ENCODE measurements at regions not wholly inside any gene's neighbourhood (a gene's known extent, or its start where the extent isn't known, plus 50 kb on each side); places are given as distances from the start of the nearest gene placed in this dataset.

DNA sequence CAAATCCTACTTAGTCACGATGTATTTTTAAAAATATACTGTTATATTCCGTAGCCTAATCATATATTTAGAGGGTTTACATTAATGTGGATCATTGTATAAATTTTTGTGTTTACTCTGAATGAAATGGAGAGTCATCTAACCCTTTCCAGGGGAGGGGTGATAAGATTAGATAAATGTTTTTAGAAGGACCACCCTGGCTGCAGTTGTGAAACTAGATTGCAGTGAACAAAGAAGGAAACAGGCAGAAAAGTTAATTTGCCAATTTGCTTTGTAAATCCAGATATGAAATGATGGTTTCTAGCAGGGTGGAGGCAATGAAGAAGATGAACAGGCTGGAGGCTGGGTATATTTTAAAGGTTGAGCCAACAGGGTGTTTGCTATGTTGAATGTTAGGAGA, 477.7 kb upstream of the ZMIZ1 start:
- H3K27ac ChIP-seq: no peak overlapping the region
- TF ChIP-seq, protein P1, sequence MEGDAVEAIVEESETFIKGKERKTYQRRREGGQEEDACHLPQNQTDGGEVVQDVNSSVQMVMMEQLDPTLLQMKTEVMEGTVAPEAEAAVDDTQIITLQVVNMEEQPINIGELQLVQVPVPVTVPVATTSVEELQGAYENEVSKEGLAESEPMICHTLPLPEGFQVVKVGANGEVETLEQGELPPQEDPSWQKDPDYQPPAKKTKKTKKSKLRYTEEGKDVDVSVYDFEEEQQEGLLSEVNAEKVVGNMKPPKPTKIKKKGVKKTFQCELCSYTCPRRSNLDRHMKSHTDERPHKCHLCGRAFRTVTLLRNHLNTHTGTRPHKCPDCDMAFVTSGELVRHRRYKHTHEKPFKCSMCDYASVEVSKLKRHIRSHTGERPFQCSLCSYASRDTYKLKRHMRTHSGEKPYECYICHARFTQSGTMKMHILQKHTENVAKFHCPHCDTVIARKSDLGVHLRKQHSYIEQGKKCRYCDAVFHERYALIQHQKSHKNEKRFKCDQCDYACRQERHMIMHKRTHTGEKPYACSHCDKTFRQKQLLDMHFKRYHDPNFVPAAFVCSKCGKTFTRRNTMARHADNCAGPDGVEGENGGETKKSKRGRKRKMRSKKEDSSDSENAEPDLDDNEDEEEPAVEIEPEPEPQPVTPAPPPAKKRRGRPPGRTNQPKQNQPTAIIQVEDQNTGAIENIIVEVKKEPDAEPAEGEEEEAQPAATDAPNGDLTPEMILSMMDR (IDR thresholded peaks at IDR 0.05): no peak
- H3K4me1 ChIP-seq: peaks cover 0 to 25% (median 19%) of the 10 kb centered on the region in 9 donors
- H3K9me3 ChIP-seq: peaks cover 0 to 9% (median 0%) of the 10 kb centered on the region in 11 donors
- no peaks in the 10 kb centered on the region for H3K27me3 ChIP-seq
- no peak overlapping the region for H3K4me3 ChIP-seq
- intact Hi-C loops (cut with DNase I): loop anchor here in 1 of 10 donors (10.0 kb wide), 1 partner anchor 604 kb away; no protein-coding TSS in a partner anchor
- H3K36me3 ChIP-seq: no peaks in the 10 kb centered on the region
- no peak for ATAC-seq
- DNase-seq: no peak
- WGBS, 2 donors: 94 to 96% methylated on average over 2 of the region's 2 CpGs

DNA sequence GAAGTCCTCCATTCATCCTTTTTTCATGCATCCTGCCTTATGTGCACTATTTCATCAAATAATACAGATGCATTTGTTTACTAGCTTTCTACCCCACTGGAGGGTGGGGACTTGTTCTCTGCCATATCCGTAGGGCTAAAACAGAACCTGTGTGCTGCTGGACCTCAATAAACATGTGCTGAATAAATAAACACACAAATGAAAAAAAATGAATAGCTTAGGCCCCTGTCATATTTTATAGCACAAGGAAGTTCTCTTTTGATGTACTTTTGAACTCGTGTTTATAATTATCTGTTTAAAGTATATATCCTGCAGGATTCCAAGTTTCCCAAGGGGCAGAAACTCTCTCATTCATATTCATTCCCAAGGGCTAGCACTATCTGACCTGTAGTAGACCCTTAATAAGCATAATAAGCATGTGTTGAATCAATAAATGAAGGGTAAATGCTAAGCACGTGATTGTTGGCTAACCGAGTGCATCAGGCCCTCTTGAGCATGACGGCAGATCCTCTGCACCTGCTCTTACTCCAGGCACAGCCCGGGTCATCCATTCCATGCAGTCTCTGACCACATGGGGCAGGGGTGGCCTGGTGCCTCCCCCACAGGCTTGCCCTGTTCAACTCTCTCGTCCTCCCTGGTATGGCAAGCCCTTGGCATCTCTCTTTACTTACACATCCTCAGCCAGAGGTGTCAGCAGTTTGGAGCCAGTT, 474.1 kb upstream of the ZMIZ1 start:
- TF ChIP-seq, protein P1 (IDR thresholded peaks at IDR 0.05): no peak
- 46 to 54% methylated on average over 7 of the region's 7 CpGs for WGBS, 2 donors
- ATAC-seq: peak in 1 of 8 donors; percentile 56
- no peak overlapping the region for H3K27ac ChIP-seq
- H3K9me3 ChIP-seq: peaks cover 0 to 7% (median 0%) of the 10 kb centered on the region in 11 donors
- H3K4me1 ChIP-seq: peaks cover 0 to 6% (median 0%) of the 10 kb centered on the region in 9 donors
- H3K4me3 ChIP-seq: no peak overlapping the region
- intact Hi-C loops (cut with DNase I): loop anchor here in 1 of 10 donors (10.0 kb wide), 1 partner anchor 600 kb away; no protein-coding TSS in a partner anchor
- peaks cover 0 to 4% (median 0%) of the 10 kb centered on the region in 7 donors for H3K27me3 ChIP-seq
- no peaks in the 10 kb centered on the region for H3K36me3 ChIP-seq
- DNase-seq: no peak

DNA sequence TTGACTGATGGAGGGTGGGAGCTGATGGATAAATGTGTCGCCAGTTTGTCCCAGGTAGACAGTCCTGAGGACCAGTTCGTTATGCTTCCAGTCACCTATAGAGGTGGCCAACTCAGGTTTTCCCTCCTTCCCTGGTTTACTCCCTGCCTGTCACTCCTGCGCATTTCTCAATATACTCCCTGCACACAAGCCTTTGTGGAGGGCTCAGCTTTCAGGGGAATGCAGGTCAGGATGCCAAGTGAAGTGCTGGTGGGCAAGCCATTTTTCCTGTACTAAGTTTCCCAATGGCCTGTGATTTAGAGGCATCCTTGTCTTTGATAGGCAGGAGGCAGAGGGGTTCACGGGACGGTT, 473.5 kb upstream of the ZMIZ1 start:
- Histone ChIP-seq H3K27ac (no peak overlapping the region), H3K4me3 (no peak overlapping the region), H3K9me3 (peaks cover 0 to 2% (median 0%) of the 10 kb centered on the region in 11 donors), H3K4me1 (peaks cover 0 to 6% (median 0%) of the 10 kb centered on the region in 9 donors), H3K27me3 (peaks cover 0 to 4% (median 0%) of the 10 kb centered on the region in 7 donors), H3K36me3 (no peaks in the 10 kb centered on the region)
- 42 to 53% methylated on average over 5 of the region's 5 CpGs for WGBS, 2 donors
- ATAC-seq (peak in 1 of 8 donors; percentile 10), DNase-seq (no peak)
- intact Hi-C loops (cut with DNase I): loop anchor here in 1 of 10 donors (10.0 kb wide), 1 partner anchor 600 kb away; no protein-coding TSS in a partner anchor
- TF ChIP-seq, protein P1 (IDR thresholded peaks at IDR 0.05): no peak

DNA sequence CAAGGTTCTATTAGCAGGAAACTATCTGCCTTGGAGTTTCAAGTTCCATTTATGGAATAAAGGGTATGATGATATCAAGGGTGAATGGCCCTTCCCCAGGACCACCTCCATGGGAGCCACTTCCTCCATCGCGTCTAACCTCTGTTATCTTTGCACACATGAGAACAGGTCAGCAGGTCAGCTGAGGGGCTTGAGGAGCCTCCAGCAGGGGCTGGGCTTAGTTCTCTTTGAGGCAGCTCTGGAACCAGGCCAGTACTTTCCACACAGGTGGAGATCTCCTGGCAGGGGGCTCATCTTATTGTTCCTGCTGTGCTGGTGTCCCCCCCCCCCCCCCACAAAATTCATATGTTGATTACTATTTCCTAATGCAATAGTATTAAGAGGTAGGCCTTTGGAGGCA, 472.2 kb upstream of the ZMIZ1 start:
- Histone ChIP-seq H3K9me3 (no peaks in the 10 kb centered on the region), H3K27ac (no peak overlapping the region), H3K36me3 (no peaks in the 10 kb centered on the region), H3K4me1 (peaks cover 0 to 6% (median 0%) of the 10 kb centered on the region in 9 donors), H3K27me3 (peaks cover 0 to 4% (median 0%) of the 10 kb centered on the region in 7 donors), H3K4me3 (no peak overlapping the region)
- ATAC-seq (no peak), DNase-seq (no peak)
- TF ChIP-seq, protein P1 (IDR thresholded peaks at IDR 0.05): no peak
- 78 to 79% methylated on average over 2 of the region's 2 CpGs for WGBS, 2 donors
- intact Hi-C loops (cut with DNase I): loop anchor here in 1 of 10 donors (10.0 kb wide), 1 partner anchor 598 kb away; no protein-coding TSS in a partner anchor
